LNCAP (cell line): ENCODE measurements at regions not wholly inside any gene's neighbourhood (a gene's known extent, or its start where the extent isn't known, plus 50 kb on each side); places are given as distances from the start of the nearest gene placed in this dataset.

Source experiments
- CTCF ChIP-seq: fragments of 450-650 bp; IDR thresholded peaks from 2 replicates; pipeline ENCODE4 v1.5.1; 2017; ENCODE audit warnings: mild to moderate bottlenecking

- TF ChIP-seq CTCF = no peak
Observed at GRCh38 chr3:191695131-191695814, 234.3 kb downstream of the PYDC2 start.

- no peak for TF ChIP-seq CTCF
Observed at GRCh38 chr3:191695815-191696153, 234.8 kb downstream of the PYDC2 start.

- TF ChIP-seq CTCF = no peak
Observed at GRCh38 chr3:191696348-191696747, 235.4 kb downstream of the PYDC2 start.

GRCh38 chr3:191699546-191699945 lies 238.6 kb downstream of the PYDC2 start:
- no peak for TF ChIP-seq CTCF

- TF ChIP-seq CTCF = peak; percentile 40; the same call in 1 of the 2 replicates
Observed at GRCh38 chr3:191702121-191702520, 241.2 kb downstream of the PYDC2 start.

- TF ChIP-seq CTCF = no peak
Observed at GRCh38 chr3:191707817-191708216, 246.9 kb downstream of the PYDC2 start.

- TF ChIP-seq CTCF = no peak
Observed at GRCh38 chr3:191715585-191715984, 254.6 kb downstream of the PYDC2 start.

- TF ChIP-seq CTCF = no peak
Observed at GRCh38 chr3:191721390-191721861, 260.5 kb downstream of the PYDC2 start.
